ENCODE measurements at regions not wholly inside any gene's neighbourhood (a gene's known extent, or its start where the extent isn't known, plus 50 kb on each side); places are given as distances from the start of the nearest gene placed in this dataset.

DNA sequence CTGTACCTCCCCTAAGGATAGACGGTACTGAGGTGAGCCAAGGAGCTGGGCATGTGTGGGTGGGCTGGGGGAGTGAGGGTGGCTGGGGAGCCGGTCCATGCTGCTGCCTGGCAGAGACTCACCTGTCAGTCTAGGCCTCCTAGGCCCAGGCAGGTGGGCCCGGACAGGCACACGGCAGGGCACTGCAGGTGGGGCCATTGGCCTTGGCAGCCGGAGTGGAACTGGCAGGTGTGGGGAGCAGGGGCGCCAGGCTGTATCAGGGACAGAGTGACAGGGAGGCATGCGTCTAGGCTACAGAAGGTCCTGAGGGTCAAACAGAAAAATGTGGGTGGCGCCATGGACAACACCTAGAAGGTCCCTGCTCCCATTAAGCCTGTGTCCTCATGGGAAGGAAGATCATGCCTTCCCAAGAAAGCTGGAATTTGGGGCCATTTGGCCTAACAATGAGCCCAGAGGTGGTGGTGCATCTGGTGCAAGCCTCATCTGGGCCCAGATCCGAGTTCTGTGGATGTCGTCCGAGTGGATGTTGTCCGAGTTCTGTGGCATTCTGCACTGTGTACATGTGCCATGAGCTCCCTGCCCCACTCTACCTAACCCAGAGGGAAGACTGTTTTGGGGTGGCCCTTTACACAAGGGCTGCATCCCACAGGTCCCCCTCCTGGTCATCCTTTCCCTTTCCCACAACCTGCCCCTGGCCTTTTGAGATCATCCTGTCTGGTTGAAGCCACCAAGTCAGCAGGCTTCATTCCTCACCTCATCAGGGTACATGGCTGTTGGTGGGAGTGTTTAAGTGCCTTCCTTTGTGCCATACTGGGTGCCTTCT, 249.7 kb downstream of the GLI2 start:
- Histone ChIP-seq H2AFZ (no peak overlapping the region), H3K9me3 (ENCODE audit: low read depth) (no peaks in the 10 kb centered on the region), H3K4me1 (ENCODE audit: insufficient read depth) (no peaks in the 10 kb centered on the region), H3K9me2 (replicated peaks; ENCODE audit: insufficient read depth) (no peaks in the 10 kb centered on the region), H4K20me1 (ENCODE audit: insufficient read depth, poor library complexity, severe bottlenecking) (no peaks in the 10 kb centered on the region), H3K79me2 (no peaks in the 10 kb centered on the region), H3K4me2 (no peak overlapping the region), H3K27ac (no peak overlapping the region), H3K36me3 (replicated peaks; ENCODE audit: insufficient read depth, low read depth) (no peaks in the 10 kb centered on the region), H3K4me3 (no peak overlapping the region), H3K27me3 (peaks cover 2% of the 10 kb centered on the region)
- TF ChIP-seq EZH2phosphoT487 (IDR thresholded peaks at IDR 0.05; ENCODE audit: low read depth, severe bottlenecking, unreplicated experiment) = no peak
- TF ChIP-seq, protein P1, sequence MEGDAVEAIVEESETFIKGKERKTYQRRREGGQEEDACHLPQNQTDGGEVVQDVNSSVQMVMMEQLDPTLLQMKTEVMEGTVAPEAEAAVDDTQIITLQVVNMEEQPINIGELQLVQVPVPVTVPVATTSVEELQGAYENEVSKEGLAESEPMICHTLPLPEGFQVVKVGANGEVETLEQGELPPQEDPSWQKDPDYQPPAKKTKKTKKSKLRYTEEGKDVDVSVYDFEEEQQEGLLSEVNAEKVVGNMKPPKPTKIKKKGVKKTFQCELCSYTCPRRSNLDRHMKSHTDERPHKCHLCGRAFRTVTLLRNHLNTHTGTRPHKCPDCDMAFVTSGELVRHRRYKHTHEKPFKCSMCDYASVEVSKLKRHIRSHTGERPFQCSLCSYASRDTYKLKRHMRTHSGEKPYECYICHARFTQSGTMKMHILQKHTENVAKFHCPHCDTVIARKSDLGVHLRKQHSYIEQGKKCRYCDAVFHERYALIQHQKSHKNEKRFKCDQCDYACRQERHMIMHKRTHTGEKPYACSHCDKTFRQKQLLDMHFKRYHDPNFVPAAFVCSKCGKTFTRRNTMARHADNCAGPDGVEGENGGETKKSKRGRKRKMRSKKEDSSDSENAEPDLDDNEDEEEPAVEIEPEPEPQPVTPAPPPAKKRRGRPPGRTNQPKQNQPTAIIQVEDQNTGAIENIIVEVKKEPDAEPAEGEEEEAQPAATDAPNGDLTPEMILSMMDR (IDR thresholded peaks at IDR 0.05; ENCODE audit: poor library complexity) = no peak
- no peak for TF ChIP-seq EZH2 (IDR thresholded peaks at IDR 0.05; ENCODE audit: borderline replicate concordance)
- 96% methylated on average over 12 of the region's 12 CpGs for WGBS (ENCODE audit: low lambda C conversion rate, missing lambda C conversion rate)
- DNase-seq (ENCODE audit: low spot score) = no peak

DNA sequence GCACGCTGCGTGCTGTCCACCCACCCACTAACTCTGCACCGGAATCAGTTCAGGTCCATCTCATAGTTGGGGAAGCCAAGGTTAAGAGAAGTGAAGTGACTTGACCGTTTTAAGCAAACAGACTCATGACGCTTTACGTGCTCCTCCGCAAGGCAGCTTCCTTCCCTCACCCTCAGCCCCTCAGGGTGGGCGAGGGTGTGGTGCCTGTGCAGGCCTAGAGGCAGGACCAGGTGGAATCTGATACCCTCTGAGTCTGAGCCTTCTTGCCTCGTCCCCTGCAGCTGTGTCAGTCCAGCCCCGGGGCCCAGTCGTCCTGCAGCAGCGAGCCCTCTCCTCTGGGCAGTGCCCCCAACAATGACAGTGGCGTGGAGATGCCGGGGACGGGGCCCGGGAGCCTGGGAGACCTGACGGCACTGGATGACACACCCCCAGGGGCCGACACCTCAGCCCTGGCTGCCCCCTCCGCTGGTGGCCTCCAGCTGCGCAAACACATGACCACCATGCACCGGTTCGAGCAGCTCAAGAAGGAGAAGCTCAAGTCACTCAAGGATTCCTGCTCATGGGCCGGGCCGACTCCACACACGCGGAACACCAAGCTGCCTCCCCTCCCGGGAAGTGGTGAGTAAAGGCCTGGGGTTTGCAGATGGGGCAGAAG, 250.5 kb downstream of the GLI2 start:
- TF ChIP-seq, protein P1 (IDR thresholded peaks at IDR 0.05; ENCODE audit: poor library complexity) = no peak
- no peak for TF ChIP-seq EZH2phosphoT487 (IDR thresholded peaks at IDR 0.05; ENCODE audit: low read depth, severe bottlenecking, unreplicated experiment)
- TF ChIP-seq EZH2 (IDR thresholded peaks at IDR 0.05; ENCODE audit: borderline replicate concordance) = no peak
- H3K27ac ChIP-seq = no peak overlapping the region
- DNase-seq (ENCODE audit: low spot score) = no peak
- WGBS (ENCODE audit: low lambda C conversion rate, missing lambda C conversion rate) = 93% methylated on average over 27 of the region's 27 CpGs
- peaks cover 2% of the 10 kb centered on the region for H3K27me3 ChIP-seq
- no peak overlapping the region for H3K4me3 ChIP-seq
- no peaks in the 10 kb centered on the region for H4K20me1 ChIP-seq (ENCODE audit: insufficient read depth, poor library complexity, severe bottlenecking)
- no peaks in the 10 kb centered on the region for H3K79me2 ChIP-seq
- no peak overlapping the region for H3K4me2 ChIP-seq
- no peaks in the 10 kb centered on the region for H3K4me1 ChIP-seq (ENCODE audit: insufficient read depth)
- H3K9me2 ChIP-seq (replicated peaks; ENCODE audit: insufficient read depth) = no peaks in the 10 kb centered on the region
- no peaks in the 10 kb centered on the region for H3K9me3 ChIP-seq (ENCODE audit: low read depth)
- no peak overlapping the region for H2AFZ ChIP-seq
- no peaks in the 10 kb centered on the region for H3K36me3 ChIP-seq (replicated peaks; ENCODE audit: insufficient read depth, low read depth)

DNA sequence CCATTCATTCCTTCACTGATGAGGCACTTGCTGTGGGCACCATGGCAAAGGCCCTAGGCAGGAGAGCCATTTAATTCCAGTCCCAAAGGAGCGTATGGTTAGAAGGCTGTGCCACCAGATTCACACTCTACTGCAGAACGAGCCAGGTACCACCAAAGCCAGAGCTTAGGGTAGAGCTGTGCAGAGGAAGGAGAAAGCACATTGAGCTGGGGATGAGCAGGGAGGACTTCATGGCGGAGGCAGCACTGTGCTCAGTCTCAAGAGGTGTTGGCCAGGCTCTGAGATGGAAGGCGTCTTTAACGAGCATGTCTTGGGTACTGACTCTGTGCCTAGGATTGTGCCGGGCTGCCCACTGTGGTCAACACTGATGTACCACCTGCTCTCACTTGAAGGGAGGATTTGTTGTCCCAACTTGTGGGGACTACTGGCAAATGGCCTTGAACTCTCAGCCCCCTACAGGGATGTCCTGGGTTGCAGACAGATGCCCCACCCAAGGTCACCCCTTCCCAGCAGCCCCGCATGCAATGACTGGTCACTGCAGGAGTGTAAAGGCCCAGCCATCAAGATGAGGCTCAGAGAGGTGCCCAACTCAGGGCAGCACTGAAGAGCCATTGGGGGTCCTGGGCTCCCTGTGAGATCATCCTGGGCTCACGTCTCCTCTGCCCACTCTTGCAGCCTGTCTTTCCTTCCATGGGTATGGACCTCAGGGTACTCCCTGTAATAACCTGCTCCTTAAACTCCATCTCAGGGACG, 251.4 kb downstream of the GLI2 start:
- Histone ChIP-seq H4K20me1 (ENCODE audit: insufficient read depth, poor library complexity, severe bottlenecking) (no peaks in the 10 kb centered on the region), H3K27me3 (no peaks in the 10 kb centered on the region), H3K4me2 (no peak overlapping the region), H3K4me1 (ENCODE audit: insufficient read depth) (no peaks in the 10 kb centered on the region), H3K9me3 (ENCODE audit: low read depth) (no peaks in the 10 kb centered on the region), H3K27ac (no peak overlapping the region), H3K36me3 (replicated peaks; ENCODE audit: insufficient read depth, low read depth) (no peaks in the 10 kb centered on the region), H3K9me2 (replicated peaks; ENCODE audit: insufficient read depth) (no peaks in the 10 kb centered on the region), H3K79me2 (no peaks in the 10 kb centered on the region), H3K4me3 (no peak overlapping the region), H2AFZ (no peak overlapping the region)
- TF ChIP-seq EZH2phosphoT487 (IDR thresholded peaks at IDR 0.05; ENCODE audit: low read depth, severe bottlenecking, unreplicated experiment) (no peak), EZH2 (IDR thresholded peaks at IDR 0.05; ENCODE audit: borderline replicate concordance) (no peak)
- TF ChIP-seq, protein P1 (IDR thresholded peaks at IDR 0.05; ENCODE audit: poor library complexity) = no peak
- WGBS (ENCODE audit: low lambda C conversion rate, missing lambda C conversion rate) = 98% methylated on average over 9 of the region's 9 CpGs
- no peak for DNase-seq (ENCODE audit: low spot score)
